ENCODE measurements at regions not wholly inside any gene's neighbourhood (a gene's known extent, or its start where the extent isn't known, plus 50 kb on each side); places are given as distances from the start of the nearest gene placed in this dataset.

DNA sequence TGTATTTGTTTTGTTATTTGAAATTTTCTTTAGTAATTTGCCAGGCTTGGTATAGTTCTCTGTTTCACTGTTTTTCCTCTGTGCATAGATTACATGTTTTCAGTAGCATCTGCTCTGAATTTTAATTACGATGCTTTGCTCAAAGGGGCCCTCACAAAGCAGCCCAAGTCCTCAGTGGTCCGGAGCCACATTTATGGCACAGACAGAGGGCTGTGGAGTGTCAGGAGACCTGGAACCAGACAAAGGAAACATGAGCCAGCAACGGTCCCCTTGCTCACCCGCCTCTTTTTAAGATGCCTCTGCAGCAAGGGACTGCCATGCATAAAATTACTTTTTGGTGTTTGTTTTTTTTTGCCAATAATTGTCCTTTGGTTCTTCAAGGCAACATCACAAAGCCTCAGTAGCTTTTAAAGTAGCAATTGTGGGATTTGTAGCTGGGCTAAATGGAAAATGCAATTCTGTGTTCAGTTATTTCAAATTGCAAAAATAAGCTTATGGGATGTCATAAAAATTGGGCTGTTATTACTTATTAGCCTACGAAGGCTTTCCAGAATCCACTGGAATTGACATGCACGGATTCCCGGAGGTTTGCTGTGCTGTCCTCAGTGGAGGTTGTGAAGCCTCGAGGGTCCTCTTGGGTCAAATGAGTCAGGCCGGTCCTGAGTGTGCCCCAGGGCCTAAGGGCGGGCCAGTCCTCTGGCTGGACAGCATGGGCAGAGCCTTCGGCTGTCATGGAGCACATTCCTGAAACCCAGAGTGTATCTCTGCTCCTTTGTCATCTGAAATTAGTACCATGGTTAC is 422.8 kb downstream of the GLRX3 start:
- TF ChIP-seq, protein P1, sequence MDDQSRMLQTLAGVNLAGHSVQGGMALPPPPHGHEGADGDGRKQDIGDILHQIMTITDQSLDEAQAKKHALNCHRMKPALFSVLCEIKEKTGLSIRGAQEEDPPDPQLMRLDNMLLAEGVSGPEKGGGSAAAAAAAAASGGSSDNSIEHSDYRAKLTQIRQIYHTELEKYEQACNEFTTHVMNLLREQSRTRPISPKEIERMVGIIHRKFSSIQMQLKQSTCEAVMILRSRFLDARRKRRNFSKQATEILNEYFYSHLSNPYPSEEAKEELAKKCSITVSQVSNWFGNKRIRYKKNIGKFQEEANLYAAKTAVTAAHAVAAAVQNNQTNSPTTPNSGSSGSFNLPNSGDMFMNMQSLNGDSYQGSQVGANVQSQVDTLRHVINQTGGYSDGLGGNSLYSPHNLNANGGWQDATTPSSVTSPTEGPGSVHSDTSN (IDR thresholded peaks at IDR 0.05) = no peak
- TF ChIP-seq, protein P2, sequence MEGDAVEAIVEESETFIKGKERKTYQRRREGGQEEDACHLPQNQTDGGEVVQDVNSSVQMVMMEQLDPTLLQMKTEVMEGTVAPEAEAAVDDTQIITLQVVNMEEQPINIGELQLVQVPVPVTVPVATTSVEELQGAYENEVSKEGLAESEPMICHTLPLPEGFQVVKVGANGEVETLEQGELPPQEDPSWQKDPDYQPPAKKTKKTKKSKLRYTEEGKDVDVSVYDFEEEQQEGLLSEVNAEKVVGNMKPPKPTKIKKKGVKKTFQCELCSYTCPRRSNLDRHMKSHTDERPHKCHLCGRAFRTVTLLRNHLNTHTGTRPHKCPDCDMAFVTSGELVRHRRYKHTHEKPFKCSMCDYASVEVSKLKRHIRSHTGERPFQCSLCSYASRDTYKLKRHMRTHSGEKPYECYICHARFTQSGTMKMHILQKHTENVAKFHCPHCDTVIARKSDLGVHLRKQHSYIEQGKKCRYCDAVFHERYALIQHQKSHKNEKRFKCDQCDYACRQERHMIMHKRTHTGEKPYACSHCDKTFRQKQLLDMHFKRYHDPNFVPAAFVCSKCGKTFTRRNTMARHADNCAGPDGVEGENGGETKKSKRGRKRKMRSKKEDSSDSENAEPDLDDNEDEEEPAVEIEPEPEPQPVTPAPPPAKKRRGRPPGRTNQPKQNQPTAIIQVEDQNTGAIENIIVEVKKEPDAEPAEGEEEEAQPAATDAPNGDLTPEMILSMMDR (IDR thresholded peaks at IDR 0.05) = no peak
- TF ChIP-seq POLR2A (IDR thresholded peaks at IDR 0.05; ENCODE audit: low read length) (no peak), JUN (IDR thresholded peaks at IDR 0.05) (no peak), CHD2 (IDR thresholded peaks at IDR 0.05; ENCODE audit: low read length, partially characterized antibody) (no peak), CHD4 (IDR thresholded peaks at IDR 0.05; ENCODE audit: borderline replicate concordance) (no peak), CEBPB (IDR thresholded peaks at IDR 0.05) (no peak), CBX8 (IDR thresholded peaks at IDR 0.05) (no peak)
- TF ChIP-seq, protein P3, sequence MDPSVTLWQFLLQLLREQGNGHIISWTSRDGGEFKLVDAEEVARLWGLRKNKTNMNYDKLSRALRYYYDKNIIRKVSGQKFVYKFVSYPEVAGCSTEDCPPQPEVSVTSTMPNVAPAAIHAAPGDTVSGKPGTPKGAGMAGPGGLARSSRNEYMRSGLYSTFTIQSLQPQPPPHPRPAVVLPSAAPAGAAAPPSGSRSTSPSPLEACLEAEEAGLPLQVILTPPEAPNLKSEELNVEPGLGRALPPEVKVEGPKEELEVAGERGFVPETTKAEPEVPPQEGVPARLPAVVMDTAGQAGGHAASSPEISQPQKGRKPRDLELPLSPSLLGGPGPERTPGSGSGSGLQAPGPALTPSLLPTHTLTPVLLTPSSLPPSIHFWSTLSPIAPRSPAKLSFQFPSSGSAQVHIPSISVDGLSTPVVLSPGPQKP (IDR thresholded peaks at IDR 0.05; ENCODE audit: low read depth, low read length) = no peak
- TF ChIP-seq, protein P4, sequence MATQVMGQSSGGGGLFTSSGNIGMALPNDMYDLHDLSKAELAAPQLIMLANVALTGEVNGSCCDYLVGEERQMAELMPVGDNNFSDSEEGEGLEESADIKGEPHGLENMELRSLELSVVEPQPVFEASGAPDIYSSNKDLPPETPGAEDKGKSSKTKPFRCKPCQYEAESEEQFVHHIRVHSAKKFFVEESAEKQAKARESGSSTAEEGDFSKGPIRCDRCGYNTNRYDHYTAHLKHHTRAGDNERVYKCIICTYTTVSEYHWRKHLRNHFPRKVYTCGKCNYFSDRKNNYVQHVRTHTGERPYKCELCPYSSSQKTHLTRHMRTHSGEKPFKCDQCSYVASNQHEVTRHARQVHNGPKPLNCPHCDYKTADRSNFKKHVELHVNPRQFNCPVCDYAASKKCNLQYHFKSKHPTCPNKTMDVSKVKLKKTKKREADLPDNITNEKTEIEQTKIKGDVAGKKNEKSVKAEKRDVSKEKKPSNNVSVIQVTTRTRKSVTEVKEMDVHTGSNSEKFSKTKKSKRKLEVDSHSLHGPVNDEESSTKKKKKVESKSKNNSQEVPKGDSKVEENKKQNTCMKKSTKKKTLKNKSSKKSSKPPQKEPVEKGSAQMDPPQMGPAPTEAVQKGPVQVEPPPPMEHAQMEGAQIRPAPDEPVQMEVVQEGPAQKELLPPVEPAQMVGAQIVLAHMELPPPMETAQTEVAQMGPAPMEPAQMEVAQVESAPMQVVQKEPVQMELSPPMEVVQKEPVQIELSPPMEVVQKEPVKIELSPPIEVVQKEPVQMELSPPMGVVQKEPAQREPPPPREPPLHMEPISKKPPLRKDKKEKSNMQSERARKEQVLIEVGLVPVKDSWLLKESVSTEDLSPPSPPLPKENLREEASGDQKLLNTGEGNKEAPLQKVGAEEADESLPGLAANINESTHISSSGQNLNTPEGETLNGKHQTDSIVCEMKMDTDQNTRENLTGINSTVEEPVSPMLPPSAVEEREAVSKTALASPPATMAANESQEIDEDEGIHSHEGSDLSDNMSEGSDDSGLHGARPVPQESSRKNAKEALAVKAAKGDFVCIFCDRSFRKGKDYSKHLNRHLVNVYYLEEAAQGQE (IDR thresholded peaks at IDR 0.05) = no peak

Measured in A549 (cell line).